IMR-90 (cell line): ENCODE measurements at regions not wholly inside any gene's neighbourhood (a gene's known extent, or its start where the extent isn't known, plus 50 kb on each side); places are given as distances from the start of the nearest gene placed in this dataset.

Experiments
- ATAC-seq: fragments of 200-7000 bp; cut with Tn5 transposase; 2 replicates; pipeline ENCODE4 v1.9.1; 2020; ENCODE audit warnings: low read depth, mild to moderate bottlenecking, moderate library complexity
- BruUV-seq: library from RNA; stranded (reverse); fragments of 400-500 nt; replicated peaks from 2 replicates; lab custom pipeline; 2021; lab: Mats Ljungman, UMichigan
- CTCF ChIA-PET: fragments of 300-600 bp; formaldehyde crosslinking; extraction: SDS; loops from one replicate; lab custom pipeline; 2021; ENCODE audit warnings: antibody characterized with exemption; lab: Yijun Ruan, JAX
- POLR2A ChIA-PET: fragments of 300-600 bp; sonication (Branson Sonifier 250); formaldehyde crosslinking; loops from one replicate; lab custom pipeline; 2022; ENCODE audit warnings: antibody characterized with exemption; ENCODE audit not compliant: unreplicated experiment; lab: Charles Lee
- DNase-seq: peaks from one replicate; pipeline ENCODE4 v3.0.0; 2013
- H2AFZ ChIP-seq: replicated peaks from 2 replicates; pipeline ENCODE3; 2013; ENCODE audit warnings: low read length, mild to moderate bottlenecking; ENCODE audit not compliant: poor library complexity
- H2AK5ac ChIP-seq: 2 replicates; pipeline ENCODE4 v1.6.1; 2013; ENCODE audit warnings: low read depth, low read length, inconsistent platforms
- H2AK9ac ChIP-seq: replicated peaks from 2 replicates; pipeline ENCODE3; 2013; ENCODE audit warnings: mild to moderate bottlenecking, low read depth, low read length, moderate library complexity; ENCODE audit not compliant: poor library complexity
- H2BK120ac ChIP-seq: 2 replicates; pipeline ENCODE4 v1.6.1; 2013; ENCODE audit warnings: low read depth, low read length, inconsistent platforms
- H2BK15ac ChIP-seq: 3 replicates; pipeline ENCODE4 v1.6.1; 2013; ENCODE audit warnings: low read depth, low read length, inconsistent platforms
- H2BK20ac ChIP-seq: 2 replicates; pipeline ENCODE4 v1.6.1; 2013; ENCODE audit warnings: low read depth, mild to moderate bottlenecking, inconsistent platforms, low read length, moderate library complexity
- H2BK5ac ChIP-seq: 2 replicates; pipeline ENCODE4 v1.6.1; 2013; ENCODE audit warnings: mild to moderate bottlenecking, low read depth, low read length, inconsistent platforms; ENCODE audit not compliant: poor library complexity, severe bottlenecking
- H3K14ac ChIP-seq: replicated peaks from 2 replicates; pipeline ENCODE4 v1.6.1; 2013; ENCODE audit warnings: low read depth, low read length, inconsistent platforms
- H3K18ac ChIP-seq: 2 replicates; pipeline ENCODE4 v1.6.1; 2013; ENCODE audit warnings: low read depth, low read length, control low read depth
- H3K23ac ChIP-seq: 2 replicates; pipeline ENCODE4 v1.6.1; 2013; ENCODE audit warnings: low read depth, low read length, inconsistent platforms
- H3K27ac ChIP-seq: 2 replicates; pipeline ENCODE4 v1.5.1; 2013; ENCODE audit warnings: mild to moderate bottlenecking, control low read depth, low read length; ENCODE audit not compliant: insufficient read depth
- H3K27me3 ChIP-seq: 2 replicates; pipeline ENCODE4 v1.6.1; 2013; ENCODE audit warnings: low read length; ENCODE audit not compliant: control insufficient read depth, insufficient read depth
- H3K36me3 ChIP-seq: 2 replicates; pipeline ENCODE4 v1.6.1; 2013; ENCODE audit warnings: low read length, mixed read lengths; ENCODE audit not compliant: control insufficient read depth, insufficient read depth
- H3K4ac ChIP-seq: 2 replicates; pipeline ENCODE4 v1.6.1; 2013; ENCODE audit warnings: low read depth, low read length, inconsistent platforms
- H3K4me1 ChIP-seq: 2 replicates; pipeline ENCODE4 v1.6.1; 2013; ENCODE audit warnings: low read length, mixed read lengths; ENCODE audit not compliant: control insufficient read depth, insufficient read depth
- H3K4me2 ChIP-seq: 2 replicates; pipeline ENCODE4 v1.6.1; 2013; ENCODE audit warnings: low read depth, mild to moderate bottlenecking, control low read depth, low read length, moderate library complexity
- H3K4me3 ChIP-seq: 2 replicates; pipeline ENCODE4 v1.5.1; 2013; ENCODE audit warnings: low read depth, mild to moderate bottlenecking, control low read depth, low read length, moderate library complexity; ENCODE audit not compliant: insufficient read depth
- H3K56ac ChIP-seq: 2 replicates; pipeline ENCODE4 v1.6.1; 2013; ENCODE audit warnings: low read length, inconsistent platforms; ENCODE audit not compliant: insufficient read depth; ENCODE audit errors: extremely low read depth
- H3K79me1 ChIP-seq, 2 experiments: 2 replicates each; pipeline ENCODE4 v1.6.1; 2013; ENCODE audit warnings: low read length in 2 of 2, inconsistent platforms in 1 of 2, low read depth in 1 of 2
- H3K9ac ChIP-seq: 2 replicates; pipeline ENCODE4 v1.6.1; 2013; ENCODE audit warnings: low read depth, low read length, control low read depth
- H3K9me1 ChIP-seq: 2 replicates; pipeline ENCODE4 v1.6.1; 2013; ENCODE audit warnings: low read length, inconsistent platforms; ENCODE audit not compliant: insufficient read depth
- H3K9me3 ChIP-seq: 2 replicates; pipeline ENCODE4 v1.6.1; 2013; ENCODE audit warnings: low read length; ENCODE audit not compliant: control insufficient read depth, insufficient read depth
- H4K20me1 ChIP-seq: 2 replicates; pipeline ENCODE4 v1.6.1; 2013; ENCODE audit warnings: low read length, inconsistent platforms; ENCODE audit not compliant: insufficient read depth
- H4K5ac ChIP-seq: 2 replicates; pipeline ENCODE4 v1.6.1; 2013; ENCODE audit warnings: mild to moderate bottlenecking, low read depth, low read length, control low read depth
- H4K8ac ChIP-seq, 2 experiments: 2 replicates each; pipeline ENCODE4 v1.6.1; 2013; ENCODE audit warnings: low read depth in 2 of 2, low read length in 2 of 2, control low read depth in 1 of 2, inconsistent platforms in 1 of 2
- H4K91ac ChIP-seq: 2 replicates; pipeline ENCODE4 v1.6.1; 2013; ENCODE audit warnings: low read depth, low read length, inconsistent platforms; ENCODE audit not compliant: insufficient read depth
- BHLHE40 ChIP-seq: fragments of 150-350 bp; IDR thresholded peaks from 2 replicates; pipeline ENCODE4 v1.6.1; 2016; ENCODE audit warnings: mild to moderate bottlenecking, low read depth, low read length
- FOS ChIP-seq: fragments of 150-350 bp; IDR thresholded peaks from 2 replicates; pipeline ENCODE4 v1.6.1; 2016; ENCODE audit warnings: low read depth, low read length
- MAFK ChIP-seq: IDR thresholded peaks from 2 replicates; pipeline ENCODE4 v1.6.1; 2012; ENCODE audit warnings: low read depth, low read length, improper control_type of control experiment
- MAZ ChIP-seq: IDR thresholded peaks from 2 replicates; pipeline ENCODE4 v1.6.1; 2012; ENCODE audit warnings: low read depth, mild to moderate bottlenecking, low read length, improper control_type of control experiment, moderate library complexity, borderline replicate concordance
- MXI1 ChIP-seq: IDR thresholded peaks from 2 replicates; pipeline ENCODE4 v1.6.1; 2012; ENCODE audit warnings: low read depth, mild to moderate bottlenecking, low read length, moderate library complexity, borderline replicate concordance
- NFE2L2 ChIP-seq: fragments of 150-350 bp; IDR thresholded peaks from 2 replicates; pipeline ENCODE4 v1.6.1; 2016; ENCODE audit warnings: low read depth, mild to moderate bottlenecking, low read length
- POLR2A ChIP-seq: IDR thresholded peaks from 2 replicates; pipeline ENCODE4 v1.6.1; 2012; ENCODE audit warnings: mild to moderate bottlenecking, low read depth, low read length
- RAD21 ChIP-seq: IDR thresholded peaks from 2 replicates; pipeline ENCODE4 v1.6.1; 2012; ENCODE audit warnings: low read length, improper control_type of control experiment
- RCOR1 ChIP-seq: IDR thresholded peaks from 2 replicates; pipeline ENCODE4 v1.6.1; 2012; ENCODE audit warnings: mild to moderate bottlenecking, low read length, improper control_type of control experiment; ENCODE audit not compliant: insufficient replicate concordance
- WGBS, 2 experiments: methylation state at CpG; one replicate each; pipeline versions ENCODE4 v1.1.5 to v1.1.7; 2013; ENCODE audit warnings: missing lambda C conversion rate in 2 of 2; ENCODE audit not compliant: insufficient read length in 1 of 2; ENCODE audit errors: extremely low coverage in 2 of 2; 5-methylcytosine and 5-hydroxymethylcytosine counted together
- dilution Hi-C: fragments of 300-500 bp; cut with HindIII; formaldehyde crosslinking; loops from one replicate; pipeline ENCODE4 v1.14.3; 2018; ENCODE audit warnings: low sequenced_read_pairs; ENCODE audit not compliant: unreplicated experiment
- in situ Hi-C: fragments of 300-500 bp; cut with MboI; formaldehyde crosslinking; loops from 3 replicates; pipeline ENCODE4 v1.14.3; 2019; ENCODE audit warnings: low sequenced_read_pairs, inconsistent platforms, mixed read lengths
- intact Hi-C: fragments of 100-400 bp; cut with micrococcal nuclease; formaldehyde crosslinking; loops from 2 replicates; pipeline ENCODE4 v1.10.0; 2022
- TF ChIP-seq, protein P1 (sequence below): conservative IDR thresholded peaks from 2 replicates; pipeline ENCODE4 v1.5.1; 2012; ENCODE audit warnings: mild to moderate bottlenecking, low read depth, low read length, improper control_type of control experiment
- TF ChIP-seq, protein P2 (sequence below): fragments of 150-350 bp; IDR thresholded peaks from 2 replicates; pipeline ENCODE4 v1.6.1; 2017; ENCODE audit warnings: mild to moderate bottlenecking, antibody characterized with exemption, low read length, low read depth
- TF ChIP-seq, protein P3 (sequence below): fragments of 150-350 bp; IDR thresholded peaks from 2 replicates; pipeline ENCODE4 v1.6.1; 2016; ENCODE audit warnings: low read depth, mild to moderate bottlenecking, low read length, moderate library complexity, borderline replicate concordance

DNA sequence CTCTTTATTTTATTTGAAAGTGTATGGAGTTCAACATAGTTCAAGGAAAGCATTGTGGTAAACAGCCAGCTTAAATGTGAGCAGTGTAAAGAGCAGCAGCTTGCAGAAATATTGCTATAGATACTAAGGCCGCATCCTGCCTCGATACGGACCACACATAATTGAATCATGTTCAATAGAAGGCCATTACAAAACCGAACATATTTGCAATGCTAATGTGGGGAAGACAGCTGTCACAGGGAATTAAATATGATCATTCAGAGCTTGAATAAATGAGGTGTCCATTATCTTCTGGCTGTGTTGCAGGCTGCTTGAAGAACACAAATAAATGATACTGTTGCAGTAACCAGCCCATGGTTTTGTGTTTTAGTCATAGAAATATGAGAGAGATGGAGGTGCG lies 173.2 kb downstream of the BRMS1L start:
- H3K4me2 ChIP-seq, result no peak overlapping the region
- H2AK5ac ChIP-seq, result no peak overlapping the region
- H2AFZ ChIP-seq, result no peak overlapping the region
- POLR2A ChIA-PET, result no interaction called here
- DNase-seq (no peak), ATAC-seq (no peak)
- CTCF ChIA-PET, result no interaction called here
- H3K9ac ChIP-seq, result no peak overlapping the region
- no peak overlapping the region for H2BK120ac ChIP-seq
- no peak overlapping the region for H3K4me3 ChIP-seq
- H4K5ac ChIP-seq, result no peak overlapping the region
- in situ Hi-C loops (no loop called here), intact Hi-C loops (no loop called here), dilution Hi-C loops (no loop called here)
- no peak overlapping the region for H3K27ac ChIP-seq
- no peak overlapping the region for H2BK15ac ChIP-seq
- no peak overlapping the region for H4K91ac ChIP-seq
- no peak overlapping the region for H3K14ac ChIP-seq
- H4K20me1 ChIP-seq, result no peaks in the 10 kb centered on the region
- no peak overlapping the region for H3K4ac ChIP-seq
- H3K56ac ChIP-seq, result no peak overlapping the region
- BruUV-seq, result no TSS peak
- H3K79me1 ChIP-seq, result no peaks in the 10 kb centered on the region
- H3K36me3 ChIP-seq, result no peaks in the 10 kb centered on the region
- no peak overlapping the region for H2AK9ac ChIP-seq
- no peak overlapping the region for H3K23ac ChIP-seq
- no CpG with 5 or more reads among the region's 5 CpGs for WGBS, 2 experiments
- H4K8ac ChIP-seq, result no peak overlapping the region
- no peak overlapping the region for H3K18ac ChIP-seq
- no peaks in the 10 kb centered on the region for H3K9me1 ChIP-seq
- no peak overlapping the region for H2BK5ac ChIP-seq
- H3K9me3 ChIP-seq, result no peaks in the 10 kb centered on the region
- TF ChIP-seq RCOR1, result no peak
- TF ChIP-seq MXI1, result no peak
- TF ChIP-seq NFE2L2, result no peak
- no peak for TF ChIP-seq MAZ
- TF ChIP-seq, protein P1, sequence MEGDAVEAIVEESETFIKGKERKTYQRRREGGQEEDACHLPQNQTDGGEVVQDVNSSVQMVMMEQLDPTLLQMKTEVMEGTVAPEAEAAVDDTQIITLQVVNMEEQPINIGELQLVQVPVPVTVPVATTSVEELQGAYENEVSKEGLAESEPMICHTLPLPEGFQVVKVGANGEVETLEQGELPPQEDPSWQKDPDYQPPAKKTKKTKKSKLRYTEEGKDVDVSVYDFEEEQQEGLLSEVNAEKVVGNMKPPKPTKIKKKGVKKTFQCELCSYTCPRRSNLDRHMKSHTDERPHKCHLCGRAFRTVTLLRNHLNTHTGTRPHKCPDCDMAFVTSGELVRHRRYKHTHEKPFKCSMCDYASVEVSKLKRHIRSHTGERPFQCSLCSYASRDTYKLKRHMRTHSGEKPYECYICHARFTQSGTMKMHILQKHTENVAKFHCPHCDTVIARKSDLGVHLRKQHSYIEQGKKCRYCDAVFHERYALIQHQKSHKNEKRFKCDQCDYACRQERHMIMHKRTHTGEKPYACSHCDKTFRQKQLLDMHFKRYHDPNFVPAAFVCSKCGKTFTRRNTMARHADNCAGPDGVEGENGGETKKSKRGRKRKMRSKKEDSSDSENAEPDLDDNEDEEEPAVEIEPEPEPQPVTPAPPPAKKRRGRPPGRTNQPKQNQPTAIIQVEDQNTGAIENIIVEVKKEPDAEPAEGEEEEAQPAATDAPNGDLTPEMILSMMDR, result no peak
- TF ChIP-seq, protein P2, sequence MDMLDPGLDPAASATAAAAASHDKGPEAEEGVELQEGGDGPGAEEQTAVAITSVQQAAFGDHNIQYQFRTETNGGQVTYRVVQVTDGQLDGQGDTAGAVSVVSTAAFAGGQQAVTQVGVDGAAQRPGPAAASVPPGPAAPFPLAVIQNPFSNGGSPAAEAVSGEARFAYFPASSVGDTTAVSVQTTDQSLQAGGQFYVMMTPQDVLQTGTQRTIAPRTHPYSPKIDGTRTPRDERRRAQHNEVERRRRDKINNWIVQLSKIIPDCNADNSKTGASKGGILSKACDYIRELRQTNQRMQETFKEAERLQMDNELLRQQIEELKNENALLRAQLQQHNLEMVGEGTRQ, result no peak
- no peak for TF ChIP-seq RAD21
- TF ChIP-seq MAFK, result no peak
- TF ChIP-seq, protein P3, sequence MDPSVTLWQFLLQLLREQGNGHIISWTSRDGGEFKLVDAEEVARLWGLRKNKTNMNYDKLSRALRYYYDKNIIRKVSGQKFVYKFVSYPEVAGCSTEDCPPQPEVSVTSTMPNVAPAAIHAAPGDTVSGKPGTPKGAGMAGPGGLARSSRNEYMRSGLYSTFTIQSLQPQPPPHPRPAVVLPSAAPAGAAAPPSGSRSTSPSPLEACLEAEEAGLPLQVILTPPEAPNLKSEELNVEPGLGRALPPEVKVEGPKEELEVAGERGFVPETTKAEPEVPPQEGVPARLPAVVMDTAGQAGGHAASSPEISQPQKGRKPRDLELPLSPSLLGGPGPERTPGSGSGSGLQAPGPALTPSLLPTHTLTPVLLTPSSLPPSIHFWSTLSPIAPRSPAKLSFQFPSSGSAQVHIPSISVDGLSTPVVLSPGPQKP, result no peak
- no peak for TF ChIP-seq POLR2A
- no peak for TF ChIP-seq FOS
- no peak for TF ChIP-seq BHLHE40
- H2BK20ac ChIP-seq, result no peak overlapping the region
- H3K27me3 ChIP-seq, result peaks cover 3% of the 10 kb centered on the region; the same call in 1 of the 2 replicates
- no peaks in the 10 kb centered on the region for H3K4me1 ChIP-seq
